H1 (cell line): ENCODE measurements at regions not wholly inside any gene's neighbourhood (a gene's known extent, or its start where the extent isn't known, plus 50 kb on each side); places are given as distances from the start of the nearest gene placed in this dataset.

Experiments
- ATF3 ChIP-seq: IDR thresholded peaks from 2 replicates; pipeline ENCODE4 v1.6.1; 2011; ENCODE audit warnings: low read depth, mild to moderate bottlenecking, low read length; ENCODE audit not compliant: insufficient read depth
- CBX5 ChIP-seq: fragments of 300-800, 300-1000 bp; sonication (generic); IDR thresholded peaks from 2 replicates; pipeline ENCODE4 v1.7.1; 2016; ENCODE audit warnings: antibody characterized with exemption, low read length, low read depth
- TBP ChIP-seq: IDR thresholded peaks from 2 replicates; pipeline ENCODE4 v1.6.1; 2011; ENCODE audit warnings: low read depth, low read length, improper control_type of control experiment
- USF2 ChIP-seq: IDR thresholded peaks from 2 replicates; pipeline ENCODE4 v1.6.1; 2011; ENCODE audit warnings: low read length, improper control_type of control experiment

- no peak for TF ChIP-seq CBX5
- no peak for TF ChIP-seq USF2
- TF ChIP-seq TBP: no peak
- TF ChIP-seq ATF3: no peak
Observed at GRCh38 chr19:27635401-27635800, 1577.5 kb downstream of the UQCRFS1 start (continued).
